Progenitor cell of endocrine pancreas (in vitro differentiated cells): ENCODE measurements at regions not wholly inside any gene's neighbourhood (a gene's known extent, or its start where the extent isn't known, plus 50 kb on each side); places are given as distances from the start of the nearest gene placed in this dataset.
"Not testable (repeated sequence)": the region's sequence is repeated elsewhere in the genome, so short reads cannot be mapped to it uniquely, and the experiment has no call there.

Experiments
- DNase-seq: peaks from one replicate; pipeline ENCODE4 v3.0.0; 2021; ENCODE audit warnings: low spot score; ENCODE audit not compliant: unreplicated experiment
- H3K27ac Mint-ChIP-seq: 2 replicates; pipeline ENCODE4 v1.8.0; 2021; ENCODE audit warnings: mild to moderate bottlenecking, moderate library complexity, mixed read lengths
- H3K27me3 Mint-ChIP-seq: 2 replicates; pipeline ENCODE4 v1.8.0; 2021; ENCODE audit warnings: mixed read lengths
- H3K36me3 Mint-ChIP-seq: 2 replicates; pipeline ENCODE4 v1.8.0; 2022; ENCODE audit warnings: mixed read lengths; ENCODE audit not compliant: insufficient read depth
- H3K4me1 Mint-ChIP-seq: 2 replicates; pipeline ENCODE4 v1.8.0; 2021; ENCODE audit warnings: low read depth, mixed read lengths
- H3K4me3 Mint-ChIP-seq: 2 replicates; pipeline ENCODE4 v1.8.0; 2021; ENCODE audit warnings: low read depth, mild to moderate bottlenecking, moderate library complexity, mixed read lengths
- H3K9me3 Mint-ChIP-seq: 2 replicates; pipeline ENCODE4 v1.8.0; 2021; ENCODE audit warnings: low read depth, mixed read lengths
- TF ChIP-seq, protein P1 (sequence below): fragments of 200-600 bp; sonication (generic); IDR thresholded peaks from one replicate; pipeline ENCODE4 v1.5.0; 2021; ENCODE audit warnings: antibody characterized with exemption, mild to moderate bottlenecking; ENCODE audit not compliant: unreplicated experiment

- TF ChIP-seq, protein P1, sequence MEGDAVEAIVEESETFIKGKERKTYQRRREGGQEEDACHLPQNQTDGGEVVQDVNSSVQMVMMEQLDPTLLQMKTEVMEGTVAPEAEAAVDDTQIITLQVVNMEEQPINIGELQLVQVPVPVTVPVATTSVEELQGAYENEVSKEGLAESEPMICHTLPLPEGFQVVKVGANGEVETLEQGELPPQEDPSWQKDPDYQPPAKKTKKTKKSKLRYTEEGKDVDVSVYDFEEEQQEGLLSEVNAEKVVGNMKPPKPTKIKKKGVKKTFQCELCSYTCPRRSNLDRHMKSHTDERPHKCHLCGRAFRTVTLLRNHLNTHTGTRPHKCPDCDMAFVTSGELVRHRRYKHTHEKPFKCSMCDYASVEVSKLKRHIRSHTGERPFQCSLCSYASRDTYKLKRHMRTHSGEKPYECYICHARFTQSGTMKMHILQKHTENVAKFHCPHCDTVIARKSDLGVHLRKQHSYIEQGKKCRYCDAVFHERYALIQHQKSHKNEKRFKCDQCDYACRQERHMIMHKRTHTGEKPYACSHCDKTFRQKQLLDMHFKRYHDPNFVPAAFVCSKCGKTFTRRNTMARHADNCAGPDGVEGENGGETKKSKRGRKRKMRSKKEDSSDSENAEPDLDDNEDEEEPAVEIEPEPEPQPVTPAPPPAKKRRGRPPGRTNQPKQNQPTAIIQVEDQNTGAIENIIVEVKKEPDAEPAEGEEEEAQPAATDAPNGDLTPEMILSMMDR, result no peak
- Mint-ChIP-seq H3K4me1 (no peaks in the 10 kb centered on the region), H3K4me3 (no peak overlapping the region), H3K27me3 (no peaks in the 10 kb centered on the region), H3K36me3 (peaks cover 6% of the 10 kb centered on the region), H3K9me3 (peaks cover 51% of the 10 kb centered on the region), H3K27ac (no peak overlapping the region)
- DNase-seq, result no peak
Observed at GRCh38 chr21:9838738-9839642, 682.4 kb upstream of the TPTE start.

DNA sequence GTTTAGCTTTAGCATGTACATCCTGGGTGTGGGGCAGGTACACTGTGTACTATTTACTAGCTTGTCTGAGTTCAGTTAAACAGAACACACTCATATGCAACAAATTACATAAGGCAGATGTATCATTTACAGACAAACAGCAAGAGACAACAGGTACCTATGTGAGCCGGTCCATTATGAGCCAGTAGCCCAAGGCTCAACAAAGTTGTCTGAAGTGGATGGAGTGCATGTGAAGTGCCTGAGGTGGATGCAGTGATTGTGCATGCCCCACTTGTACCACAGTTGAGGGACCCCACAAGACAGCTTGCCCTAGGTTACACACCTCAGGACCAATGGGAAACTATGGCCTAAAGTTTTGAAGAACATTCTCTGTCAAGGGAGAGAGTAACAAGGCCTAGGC lies 677.3 kb upstream of the TPTE start:
- H3K27me3 Mint-ChIP-seq, H3K36me3 Mint-ChIP-seq, DNase-seq, H3K4me3 Mint-ChIP-seq, H3K27ac Mint-ChIP-seq, H3K4me1 Mint-ChIP-seq: not testable (repeated sequence)
- H3K9me3 Mint-ChIP-seq, result peaks cover 51% of the 10 kb centered on the region

- not testable (repeated sequence) for H3K36me3 Mint-ChIP-seq, H3K4me3 Mint-ChIP-seq, H3K27me3 Mint-ChIP-seq, DNase-seq, H3K4me1 Mint-ChIP-seq, H3K27ac Mint-ChIP-seq
- H3K9me3 Mint-ChIP-seq, result peaks cover 27% of the 10 kb centered on the region
Observed at GRCh38 chr21:9847511-9847910, 673.9 kb upstream of the TPTE start.

GRCh38 chr21:9851166-9851565 lies 670.2 kb upstream of the TPTE start:
- H3K4me3 Mint-ChIP-seq, H3K4me1 Mint-ChIP-seq, DNase-seq, H3K27ac Mint-ChIP-seq, H3K36me3 Mint-ChIP-seq, H3K27me3 Mint-ChIP-seq: not testable (repeated sequence)
- H3K9me3 Mint-ChIP-seq, result peaks cover 10% of the 10 kb centered on the region

DNA sequence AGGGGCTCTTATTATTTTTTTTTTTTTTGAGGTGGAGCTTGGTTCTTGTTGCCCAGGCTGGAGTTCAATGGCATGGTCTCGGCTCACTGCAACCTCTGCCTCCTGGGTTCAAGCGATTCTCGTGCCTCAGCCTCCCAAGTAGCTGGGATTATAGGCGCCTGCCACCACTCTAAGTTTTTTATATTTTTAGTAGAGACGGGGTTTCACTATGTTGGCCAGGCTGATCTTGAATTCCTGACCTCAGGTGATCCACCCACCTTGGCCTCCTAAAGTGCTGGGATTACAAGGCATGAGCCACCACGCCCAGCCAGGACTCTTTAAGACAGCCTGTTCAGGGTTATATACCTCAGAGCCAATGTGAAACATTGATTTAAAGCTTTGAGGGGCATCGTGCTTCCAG lies 669.7 kb upstream of the TPTE start:
- not testable (repeated sequence) for H3K4me1 Mint-ChIP-seq, H3K4me3 Mint-ChIP-seq, H3K27ac Mint-ChIP-seq, H3K36me3 Mint-ChIP-seq, H3K27me3 Mint-ChIP-seq, DNase-seq
- H3K9me3 Mint-ChIP-seq, result peaks cover 16% of the 10 kb centered on the region

- H3K9me3 Mint-ChIP-seq, result peaks cover 35% of the 10 kb centered on the region
- not testable (repeated sequence) for DNase-seq, H3K27me3 Mint-ChIP-seq, H3K36me3 Mint-ChIP-seq, H3K27ac Mint-ChIP-seq, H3K4me1 Mint-ChIP-seq, H3K4me3 Mint-ChIP-seq
Observed at GRCh38 chr21:9857563-9857962, 663.8 kb upstream of the TPTE start.

DNA sequence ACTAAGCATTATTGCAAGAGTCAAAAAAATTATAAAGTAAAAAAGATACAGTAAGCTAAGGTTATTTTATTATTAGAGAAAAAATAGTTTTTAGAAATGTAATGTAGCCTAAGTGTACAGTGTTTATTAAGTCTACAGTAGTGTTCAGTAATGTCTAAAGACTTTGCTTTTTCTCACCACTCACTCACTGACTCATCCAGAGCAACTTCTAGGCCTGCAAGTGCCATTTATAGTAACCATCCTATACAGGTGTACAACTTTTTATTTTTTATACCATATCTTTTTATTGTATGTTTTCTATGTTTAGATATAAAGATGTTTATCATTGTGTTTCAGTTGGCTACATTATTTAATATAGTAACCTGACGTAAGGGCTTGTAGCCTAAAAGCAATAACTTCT lies 661.5 kb upstream of the TPTE start:
- not testable (repeated sequence) for H3K27ac Mint-ChIP-seq, H3K4me1 Mint-ChIP-seq, DNase-seq, H3K36me3 Mint-ChIP-seq, H3K4me3 Mint-ChIP-seq, H3K27me3 Mint-ChIP-seq
- H3K9me3 Mint-ChIP-seq, result peaks cover 49% of the 10 kb centered on the region

GRCh38 chr21:9862456-9862855 lies 658.9 kb upstream of the TPTE start:
- not testable (repeated sequence) for H3K4me3 Mint-ChIP-seq, H3K4me1 Mint-ChIP-seq, H3K27ac Mint-ChIP-seq, H3K27me3 Mint-ChIP-seq, H3K36me3 Mint-ChIP-seq, DNase-seq
- peaks cover 38% of the 10 kb centered on the region for H3K9me3 Mint-ChIP-seq

GRCh38 chr21:9867815-9868214 lies 653.6 kb upstream of the TPTE start:
- H3K36me3 Mint-ChIP-seq, H3K4me1 Mint-ChIP-seq, H3K27ac Mint-ChIP-seq, DNase-seq, H3K27me3 Mint-ChIP-seq, H3K4me3 Mint-ChIP-seq: not testable (repeated sequence)
- H3K9me3 Mint-ChIP-seq, result peaks cover 26% of the 10 kb centered on the region

GRCh38 chr21:9873096-9873495 lies 648.3 kb upstream of the TPTE start:
- not testable (repeated sequence) for H3K27me3 Mint-ChIP-seq, H3K36me3 Mint-ChIP-seq, DNase-seq, H3K4me1 Mint-ChIP-seq, H3K4me3 Mint-ChIP-seq, H3K27ac Mint-ChIP-seq
- peaks cover 18% of the 10 kb centered on the region for H3K9me3 Mint-ChIP-seq

DNA sequence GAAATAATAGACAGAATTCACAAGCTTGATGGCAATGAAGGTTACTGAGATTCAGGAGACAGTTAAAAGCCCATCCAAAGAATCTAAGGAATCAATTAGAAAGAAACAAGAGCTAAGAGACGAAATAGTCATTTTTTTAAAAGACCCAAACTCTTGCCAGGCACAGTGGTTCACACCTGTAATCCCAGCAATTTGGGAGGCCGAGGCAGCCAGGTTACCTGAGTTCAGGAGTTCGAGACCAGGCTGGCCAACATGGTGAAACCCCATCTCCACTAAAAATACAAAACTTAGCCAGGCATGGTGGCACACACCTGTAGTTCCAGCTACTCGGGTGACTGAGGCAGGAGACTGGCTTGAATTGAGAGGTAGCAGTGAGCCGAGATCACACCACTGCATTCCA lies 647.2 kb upstream of the TPTE start:
- not testable (repeated sequence) for H3K27me3 Mint-ChIP-seq, H3K27ac Mint-ChIP-seq, H3K4me1 Mint-ChIP-seq, H3K36me3 Mint-ChIP-seq, DNase-seq, H3K4me3 Mint-ChIP-seq
- peaks cover 20% of the 10 kb centered on the region for H3K9me3 Mint-ChIP-seq

DNA sequence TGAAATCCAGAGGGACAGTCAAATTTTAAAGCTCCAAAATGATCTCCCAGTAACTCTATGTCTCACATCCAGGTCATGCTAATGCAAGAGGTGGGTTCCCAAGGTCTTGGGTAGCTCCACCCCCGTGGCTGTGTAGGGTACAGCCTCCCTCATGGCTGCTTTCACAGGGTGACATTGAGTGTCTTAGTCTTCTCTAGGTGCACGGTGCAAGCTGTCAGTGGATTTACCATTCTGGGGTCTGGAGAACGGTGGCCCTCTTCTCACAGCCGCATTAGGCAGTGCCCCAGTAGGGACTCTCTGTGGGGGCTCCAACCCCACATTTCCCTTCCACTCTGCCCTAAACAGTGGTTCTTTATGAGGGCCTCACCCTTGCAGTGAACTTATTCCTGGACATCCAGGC lies 640.0 kb upstream of the TPTE start:
- not testable (repeated sequence) for DNase-seq, H3K27me3 Mint-ChIP-seq, H3K27ac Mint-ChIP-seq, H3K4me3 Mint-ChIP-seq, H3K36me3 Mint-ChIP-seq, H3K4me1 Mint-ChIP-seq
- H3K9me3 Mint-ChIP-seq, result peaks cover 36% of the 10 kb centered on the region
